ENCODE measurements at regions not wholly inside any gene's neighbourhood (a gene's known extent, or its start where the extent isn't known, plus 50 kb on each side); places are given as distances from the start of the nearest gene placed in this dataset.

DNA sequence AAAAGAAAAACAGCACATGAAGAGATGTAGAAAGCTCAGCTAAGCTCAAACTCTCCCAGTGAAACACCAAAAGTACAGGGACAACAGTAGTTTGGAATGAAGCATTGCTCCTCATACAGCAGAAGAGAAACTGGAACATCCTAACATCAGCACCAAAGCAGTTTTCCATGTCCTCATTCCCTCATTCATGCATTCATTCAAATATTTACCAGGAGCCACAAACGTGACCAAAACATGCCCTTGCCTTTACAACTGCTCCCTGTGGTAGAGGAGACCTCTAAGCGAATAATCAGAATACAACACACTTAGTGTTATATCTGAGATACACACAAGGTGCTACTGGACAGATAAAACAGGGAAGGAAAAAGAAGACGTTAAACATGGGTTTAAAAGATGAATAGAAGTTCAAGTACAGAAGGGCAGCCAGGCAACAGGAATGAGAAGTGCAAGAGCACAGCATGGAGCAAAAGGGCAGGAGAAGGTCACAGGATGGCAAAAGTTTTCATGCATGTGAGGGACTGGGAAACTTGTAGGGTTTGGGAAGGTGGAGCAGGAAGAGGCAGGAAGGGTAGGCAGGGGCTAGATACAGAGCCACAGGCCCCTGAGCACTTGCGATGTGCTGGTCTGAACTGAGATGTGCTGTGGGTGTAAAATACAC, 58.5 kb upstream of the LMCD1 start:
- ATAC-seq (no peak; the same call in 1 of the 2 replicates), DNase-seq (ENCODE audit: low read depth, low spot score) (no peak)
- H3K27me3 ChIP-seq (ENCODE audit: control insufficient read depth, insufficient read depth, low read length) = no peaks in the 10 kb centered on the region
- no peaks in the 10 kb centered on the region for H3K9me3 ChIP-seq (ENCODE audit: control insufficient read depth, insufficient read depth, low read depth, low read length)
- TF ChIP-seq POLR2AphosphoS5 (IDR thresholded peaks at IDR 0.05; ENCODE audit: low read depth, low read length) (no peak), TCF7L2 (IDR thresholded peaks at IDR 0.05; ENCODE audit: low read depth, low read length) (no peak), CTCF (IDR thresholded peaks at IDR 0.05) (no peak), SIN3A (IDR thresholded peaks at IDR 0.05; ENCODE audit: borderline replicate concordance, insufficient read depth, low read depth, low read length) (no peak), REST (IDR thresholded peaks at IDR 0.05; ENCODE audit: insufficient read depth in 1 of 2, low read depth in 2 of 2, low read length in 1 of 2) (no peak)
- intact Hi-C loops (cut with micrococcal nuclease; ENCODE audit: unreplicated experiment) = loop anchor here (1.0 to 5.0 kb wide), 2 partner anchors 164 to 179 kb away; no protein-coding TSS in a partner anchor
- BruUV-seq (replicated peaks) = no TSS peak
- in situ Hi-C loops (cut with HindIII; ENCODE audit: low pct_unique_long_range_greater_than_20kb, low sequenced_read_pairs) = no loop called here
- ChIA-PET CTCF (interaction anchor here (1.3 kb wide), 2 partner anchors 164 to 179 kb away, joined by 3 to 4 read pairs; no protein-coding TSS in a partner anchor), POLR2A (interaction anchor here (1.2 kb wide), 1 partner anchor 59 kb away, joined by 7 read pairs; the partner anchor contains the start of gene LMCD1)
- no peak overlapping the region for H3K4me3 ChIP-seq (ENCODE audit: low read depth in 2 of 2, low read length in 2 of 2)
- peak overlapping the region; percentile 93 for H3K27ac ChIP-seq (ENCODE audit: low read length)
- no peaks in the 10 kb centered on the region for H3K36me3 ChIP-seq (ENCODE audit: control insufficient read depth, insufficient read depth, low read length)
- peaks cover 36% of the 10 kb centered on the region for H3K4me1 ChIP-seq (ENCODE audit: control insufficient read depth, insufficient read depth, low read length)

DNA sequence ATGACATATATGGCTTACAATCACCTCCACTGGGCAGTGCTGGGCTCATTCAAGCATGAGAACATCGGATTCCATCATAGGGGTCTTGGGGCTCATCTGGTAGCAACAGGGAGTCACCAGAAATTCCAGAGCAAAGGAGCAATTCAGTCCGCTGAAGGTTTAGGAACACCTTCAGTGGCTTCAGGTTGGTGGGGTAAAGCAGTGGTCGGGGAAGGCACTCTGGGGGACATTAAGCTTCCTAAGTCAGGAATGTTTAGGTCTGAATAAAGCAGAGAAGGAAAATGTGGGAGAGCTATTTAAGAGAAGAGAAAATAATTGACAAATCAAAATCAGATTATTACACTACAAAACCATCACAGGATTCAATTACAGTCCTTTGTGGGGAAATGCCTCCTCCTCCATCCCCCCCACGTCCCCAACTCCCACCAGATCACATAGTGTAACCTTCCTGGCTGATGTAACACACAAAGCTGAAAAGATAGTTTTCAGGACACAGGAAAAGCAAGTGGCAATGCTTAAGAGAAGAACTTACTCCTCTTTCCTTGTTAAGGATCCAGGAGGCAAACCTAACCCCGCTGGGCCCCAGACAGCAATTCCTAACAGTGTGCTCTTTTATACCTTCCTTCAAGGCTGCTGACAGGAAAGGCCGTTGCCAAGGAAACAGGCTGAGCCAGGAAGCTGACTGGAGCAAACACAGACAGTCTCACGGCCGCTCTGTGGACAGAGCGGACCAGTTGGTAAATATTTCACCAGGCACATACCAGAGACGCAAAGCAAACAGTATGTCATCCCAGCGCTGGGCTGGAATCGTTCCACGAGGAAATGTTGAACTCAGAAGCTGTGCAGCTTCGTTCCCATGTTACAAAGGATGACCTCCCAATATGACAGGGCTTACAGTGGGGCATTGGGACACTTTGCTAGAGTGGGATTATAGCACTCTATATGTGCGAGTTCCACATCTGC, 57.5 kb upstream of the LMCD1 start:
- intact Hi-C loops (cut with micrococcal nuclease; ENCODE audit: unreplicated experiment) (loop anchor here (2.0 to 5.0 kb wide), 2 partner anchors 59 to 163 kb away; no protein-coding TSS in a partner anchor), in situ Hi-C loops (cut with HindIII; ENCODE audit: low pct_unique_long_range_greater_than_20kb, low sequenced_read_pairs) (no loop called here)
- Histone ChIP-seq H3K36me3 (ENCODE audit: control insufficient read depth, insufficient read depth, low read length) (no peaks in the 10 kb centered on the region), H3K4me3 (ENCODE audit: low read depth in 2 of 2, low read length in 2 of 2) (peak overlapping the region; percentile 7 to 51), H3K4me1 (ENCODE audit: control insufficient read depth, insufficient read depth, low read length) (peaks cover 36% of the 10 kb centered on the region), H3K27ac (ENCODE audit: low read length) (peak overlapping the region; percentile 93), H3K9me3 (ENCODE audit: control insufficient read depth, insufficient read depth, low read depth, low read length) (no peaks in the 10 kb centered on the region), H3K27me3 (ENCODE audit: control insufficient read depth, insufficient read depth, low read length) (no peaks in the 10 kb centered on the region)
- ChIA-PET CTCF (interaction anchor here (1.3 kb wide), 1 partner anchor 178 kb away, joined by 4 read pairs; no protein-coding TSS in a partner anchor), POLR2A (interaction anchor here (0.6 to 1.2 kb wide), 2 partner anchors 58 to 342 kb away, joined by 4 to 7 read pairs; partner anchors contain the start of gene LMCD1)
- DNase-seq (ENCODE audit: low read depth, low spot score) (peak; percentile 93), ATAC-seq (peak; percentile 96)
- TSS peak; percentile 97 for BruUV-seq (replicated peaks)
- TF ChIP-seq CTCF (IDR thresholded peaks at IDR 0.05) (no peak), POLR2AphosphoS5 (IDR thresholded peaks at IDR 0.05; ENCODE audit: low read depth, low read length) (peak; percentile 63; the same call in 1 of the 2 replicates)
